ENCODE measurements at regions not wholly inside any gene's neighbourhood (a gene's known extent, or its start where the extent isn't known, plus 50 kb on each side); places are given as distances from the start of the nearest gene placed in this dataset.

GRCh38 chr6:92752114-92752513, 667.2 kb downstream of the EPHA7 start:
- no peak for DNase-seq (ENCODE audit: low read depth in 4 of 4, low spot score in 3 of 4)

GRCh38 chr6:92748131-92748530, 671.2 kb downstream of the EPHA7 start:
- DNase-seq (ENCODE audit: low read depth in 4 of 4, low spot score in 3 of 4): no peak

- DNase-seq (ENCODE audit: low read depth in 4 of 4, low spot score in 3 of 4): no peak
Measured at GRCh38 chr6:92737983-92738382, 681.4 kb downstream of the EPHA7 start.

GRCh38 chr6:92723390-92723931, 695.9 kb downstream of the EPHA7 start:
- no peak for DNase-seq (ENCODE audit: low read depth in 4 of 4, low spot score in 3 of 4)

GRCh38 chr6:92719773-92720172, 699.6 kb downstream of the EPHA7 start:
- no peak for DNase-seq (ENCODE audit: low read depth in 4 of 4, low spot score in 3 of 4)

- no peak for DNase-seq (ENCODE audit: low read depth in 4 of 4, low spot score in 3 of 4)
Measured at GRCh38 chr6:92716638-92717037, 702.7 kb downstream of the EPHA7 start.

- DNase-seq (ENCODE audit: low read depth in 4 of 4, low spot score in 3 of 4): no peak
Measured at GRCh38 chr6:92715991-92716390, 703.4 kb downstream of the EPHA7 start.

- no peak for DNase-seq (ENCODE audit: low read depth in 4 of 4, low spot score in 3 of 4)
Measured at GRCh38 chr6:92714346-92714745, 705.0 kb downstream of the EPHA7 start.

GRCh38 chr6:92710048-92710447, 709.3 kb downstream of the EPHA7 start:
- no peak for DNase-seq (ENCODE audit: low read depth in 4 of 4, low spot score in 3 of 4)

GRCh38 chr6:92708945-92709344, 710.4 kb downstream of the EPHA7 start:
- no peak for DNase-seq (ENCODE audit: low read depth in 4 of 4, low spot score in 3 of 4)

GRCh38 chr6:92708270-92708669, 711.1 kb downstream of the EPHA7 start:
- no peak for DNase-seq (ENCODE audit: low read depth in 4 of 4, low spot score in 3 of 4)

- no peak for DNase-seq (ENCODE audit: low read depth in 4 of 4, low spot score in 3 of 4)
Measured at GRCh38 chr6:92706976-92707375, 712.4 kb downstream of the EPHA7 start.

- DNase-seq (ENCODE audit: low read depth in 4 of 4, low spot score in 3 of 4): no peak
Measured at GRCh38 chr6:92701425-92702096, 717.8 kb downstream of the EPHA7 start.

GRCh38 chr6:92700411-92700810, 718.9 kb downstream of the EPHA7 start:
- DNase-seq (ENCODE audit: low read depth in 4 of 4, low spot score in 3 of 4): no peak

- DNase-seq (ENCODE audit: low read depth in 4 of 4, low spot score in 3 of 4): no peak
Measured at GRCh38 chr6:92690997-92691599, 728.3 kb downstream of the EPHA7 start.

GRCh38 chr6:92688342-92688741, 731.0 kb downstream of the EPHA7 start:
- DNase-seq (ENCODE audit: low read depth in 4 of 4, low spot score in 3 of 4): no peak

- DNase-seq (ENCODE audit: low read depth in 4 of 4, low spot score in 3 of 4): no peak
Measured at GRCh38 chr6:92687278-92687677, 732.1 kb downstream of the EPHA7 start.

- DNase-seq (ENCODE audit: low read depth in 4 of 4, low spot score in 3 of 4): no peak
Measured at GRCh38 chr6:92684386-92684785, 735.0 kb downstream of the EPHA7 start.

- DNase-seq (ENCODE audit: low read depth in 4 of 4, low spot score in 3 of 4): no peak
Measured at GRCh38 chr6:92683748-92684147, 735.6 kb downstream of the EPHA7 start.

- DNase-seq (ENCODE audit: low read depth in 4 of 4, low spot score in 3 of 4): no peak
Measured at GRCh38 chr6:92682516-92683398, 736.6 kb downstream of the EPHA7 start.

GRCh38 chr6:92681401-92681800, 738.0 kb downstream of the EPHA7 start:
- no peak for DNase-seq (ENCODE audit: low read depth in 4 of 4, low spot score in 3 of 4)
